BLaER1 (cell line): ENCODE measurements at regions not wholly inside any gene's neighbourhood (a gene's known extent, or its start where the extent isn't known, plus 50 kb on each side); places are given as distances from the start of the nearest gene placed in this dataset.
"Not testable (repeated sequence)": the region's sequence is repeated elsewhere in the genome, so short reads cannot be mapped to it uniquely, and the experiment has no call there.

Experiments
- H3K27ac ChIP-seq: shearing (Covaris generic); formaldehyde crosslinking; 2 replicates; pipeline ENCODE4 v1.8.1; 2022
- H3K27me3 ChIP-seq: shearing (Covaris generic); formaldehyde crosslinking; 2 replicates; pipeline ENCODE4 v1.8.1; 2022
- H3K36me3 ChIP-seq: shearing (Covaris generic); formaldehyde crosslinking; 2 replicates; pipeline ENCODE4 v1.8.1; 2022
- H3K4me1 ChIP-seq: shearing (Covaris generic); formaldehyde crosslinking; 2 replicates; pipeline ENCODE4 v1.8.1; 2022
- H3K4me2 ChIP-seq: shearing (Covaris generic); formaldehyde crosslinking; 2 replicates; pipeline ENCODE4 v1.8.1; 2022
- H3K4me3 ChIP-seq: shearing (Covaris generic); formaldehyde crosslinking; 2 replicates; pipeline ENCODE4 v1.8.1; 2022
- H3K9ac ChIP-seq: shearing (Covaris generic); formaldehyde crosslinking; 2 replicates; pipeline ENCODE4 v1.8.1; 2022
- H3K9me3 ChIP-seq: shearing (Covaris generic); formaldehyde crosslinking; 2 replicates; pipeline ENCODE4 v1.8.1; 2022
- H4K20me1 ChIP-seq: shearing (Covaris generic); formaldehyde crosslinking; 2 replicates; pipeline ENCODE4 v1.8.1; 2022
- Cebpa-rat ChIP-seq: shearing (Covaris generic); IDR thresholded peaks from 2 replicates; pipeline ENCODE4 v1.8.1; 2022

DNA sequence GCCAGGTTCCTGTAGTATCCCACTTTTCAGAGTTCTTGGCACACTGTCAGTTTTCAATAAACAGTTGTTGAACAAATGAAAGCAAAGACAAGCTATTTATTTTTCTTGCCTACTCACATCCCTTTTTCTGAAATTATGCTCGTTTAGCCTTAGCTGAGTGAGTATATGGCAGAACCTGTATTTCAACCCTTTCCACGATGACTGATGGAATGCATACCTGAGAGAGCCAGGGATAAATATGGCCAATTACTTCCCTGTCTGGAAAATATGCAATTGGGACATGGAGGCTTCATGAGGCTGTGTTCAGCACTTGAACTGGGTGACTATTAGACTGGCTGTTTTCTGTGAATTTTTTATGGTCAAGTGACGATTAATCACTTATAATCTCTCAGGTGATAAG lies 144.5 kb upstream of the POT1 start:
- TF ChIP-seq Cebpa-rat: no peak
- H3K27me3 ChIP-seq: no peaks in the 10 kb centered on the region
- no peaks in the 10 kb centered on the region for H3K36me3 ChIP-seq
- no peaks in the 10 kb centered on the region for H4K20me1 ChIP-seq
- no peak overlapping the region for H3K4me3 ChIP-seq
- peaks cover 13% of the 10 kb centered on the region for H3K4me1 ChIP-seq
- no peak overlapping the region for H3K27ac ChIP-seq
- no peak overlapping the region for H3K9ac ChIP-seq
- H3K9me3 ChIP-seq: peaks cover 7% of the 10 kb centered on the region; the same call in 1 of the 2 replicates
- H3K4me2 ChIP-seq: no peak overlapping the region

DNA sequence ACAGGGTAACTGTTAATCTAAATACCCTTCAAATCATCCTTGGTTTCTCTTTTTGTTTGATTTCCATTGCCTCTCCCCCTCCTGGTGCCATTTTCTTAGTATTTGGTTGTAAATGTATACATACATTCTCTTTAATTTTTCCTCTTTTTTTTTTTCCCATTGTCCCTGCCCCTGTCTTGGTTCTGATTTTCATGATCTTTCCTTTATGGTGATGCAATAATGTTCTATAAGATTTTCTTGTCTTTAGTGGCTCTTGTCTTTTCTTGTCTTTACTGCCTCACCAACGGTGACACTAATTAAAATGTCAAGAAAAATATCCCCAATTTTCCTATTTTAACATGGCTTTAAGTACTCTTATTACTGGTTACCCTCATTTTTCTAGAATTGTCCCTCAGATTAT lies 135.9 kb upstream of the POT1 start:
- TF ChIP-seq Cebpa-rat: no peak; the same call in 1 of the 2 replicates
- no peaks in the 10 kb centered on the region for H3K27me3 ChIP-seq

DNA sequence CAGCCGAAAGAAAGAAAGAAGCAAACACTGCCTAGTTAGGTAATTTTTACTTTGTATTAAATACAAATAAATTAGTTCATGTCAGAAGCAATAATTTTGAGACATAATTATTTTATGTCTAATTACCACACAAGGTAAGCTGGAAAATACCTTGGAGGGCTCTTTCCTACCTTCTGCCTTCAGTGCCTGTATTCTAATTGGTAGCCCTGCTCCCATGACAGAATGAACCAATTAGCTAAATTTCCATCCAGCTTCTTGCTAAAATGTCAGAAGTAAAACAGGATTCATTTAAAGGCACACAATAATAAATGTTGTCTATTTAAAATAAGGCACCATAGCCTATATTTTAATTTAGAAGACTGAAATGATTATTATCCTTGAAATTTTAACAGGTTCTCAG lies 135.4 kb upstream of the POT1 start:
- Histone ChIP-seq H3K36me3 (no peaks in the 10 kb centered on the region), H3K9ac (no peak overlapping the region), H3K4me2 (no peak overlapping the region), H3K9me3 (0 out of 2 replicates have a peak, but pooled peaks cover 3% of the 10 kb centered on the region), H3K4me1 (no peaks in the 10 kb centered on the region), H4K20me1 (no peaks in the 10 kb centered on the region), H3K4me3 (no peak overlapping the region), H3K27me3 (no peaks in the 10 kb centered on the region), H3K27ac (no peak overlapping the region)
- no peak for TF ChIP-seq Cebpa-rat

More for the DNA sequence above, 135.9 kb upstream of the POT1 start:
- H3K9ac ChIP-seq: no peak overlapping the region
- no peaks in the 10 kb centered on the region for H3K4me1 ChIP-seq
- H3K27ac ChIP-seq: no peak overlapping the region
- no peaks in the 10 kb centered on the region for H3K36me3 ChIP-seq
- H3K4me3 ChIP-seq: no peak overlapping the region
- 0 out of 2 replicates have a peak, but pooled peaks cover 3% of the 10 kb centered on the region for H3K9me3 ChIP-seq
- no peaks in the 10 kb centered on the region for H4K20me1 ChIP-seq
- H3K4me2 ChIP-seq: no peak overlapping the region

- H3K36me3 ChIP-seq: no peaks in the 10 kb centered on the region
- no peaks in the 10 kb centered on the region for H4K20me1 ChIP-seq
- TF ChIP-seq Cebpa-rat: no peak
- no peak overlapping the region for H3K9ac ChIP-seq
- H3K4me2 ChIP-seq: no peak overlapping the region
- H3K27me3 ChIP-seq: no peaks in the 10 kb centered on the region
- H3K27ac ChIP-seq: no peak overlapping the region
- no peaks in the 10 kb centered on the region for H3K9me3 ChIP-seq
- no peaks in the 10 kb centered on the region for H3K4me1 ChIP-seq
- H3K4me3 ChIP-seq: no peak overlapping the region
These were observed 132.3 kb upstream of the POT1 start for GRCh38 chr7:125061776-125062397.

DNA sequence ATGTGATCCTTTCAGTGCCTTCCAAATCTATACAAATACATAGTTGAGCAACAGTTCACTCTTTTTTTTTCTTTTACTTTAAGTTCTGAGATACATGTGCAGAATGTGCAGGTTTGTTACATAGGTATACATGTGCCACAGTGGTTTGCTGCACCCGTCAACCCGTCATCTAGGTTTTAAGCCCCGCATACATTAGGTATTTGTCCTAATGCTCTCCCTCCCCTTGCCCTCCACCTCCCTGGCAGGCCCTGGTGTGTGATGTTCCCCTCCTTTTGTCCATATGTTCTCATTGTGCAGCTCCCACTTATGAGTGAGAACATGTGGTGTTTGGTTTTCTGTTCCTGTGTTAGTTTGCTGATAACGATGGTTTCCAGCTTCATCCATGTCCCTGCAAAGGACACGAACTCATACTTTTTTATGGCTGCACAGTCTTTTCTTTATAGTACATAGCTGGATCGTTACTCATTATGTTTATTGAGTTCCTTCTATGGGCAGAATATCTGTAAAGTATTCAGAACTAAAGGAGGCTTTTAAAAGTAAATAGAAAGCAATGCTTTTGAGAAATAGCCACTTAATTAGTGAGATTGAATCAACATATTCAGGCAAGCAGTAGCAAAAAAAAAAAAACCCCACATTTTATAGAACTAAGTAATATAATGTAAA lies 131.6 kb upstream of the POT1 start:
- not testable (repeated sequence) for H3K4me1 ChIP-seq, H3K9me3 ChIP-seq, H3K4me2 ChIP-seq, H3K27ac ChIP-seq, H3K27me3 ChIP-seq, H3K9ac ChIP-seq, H3K36me3 ChIP-seq, H3K4me3 ChIP-seq, H4K20me1 ChIP-seq

DNA sequence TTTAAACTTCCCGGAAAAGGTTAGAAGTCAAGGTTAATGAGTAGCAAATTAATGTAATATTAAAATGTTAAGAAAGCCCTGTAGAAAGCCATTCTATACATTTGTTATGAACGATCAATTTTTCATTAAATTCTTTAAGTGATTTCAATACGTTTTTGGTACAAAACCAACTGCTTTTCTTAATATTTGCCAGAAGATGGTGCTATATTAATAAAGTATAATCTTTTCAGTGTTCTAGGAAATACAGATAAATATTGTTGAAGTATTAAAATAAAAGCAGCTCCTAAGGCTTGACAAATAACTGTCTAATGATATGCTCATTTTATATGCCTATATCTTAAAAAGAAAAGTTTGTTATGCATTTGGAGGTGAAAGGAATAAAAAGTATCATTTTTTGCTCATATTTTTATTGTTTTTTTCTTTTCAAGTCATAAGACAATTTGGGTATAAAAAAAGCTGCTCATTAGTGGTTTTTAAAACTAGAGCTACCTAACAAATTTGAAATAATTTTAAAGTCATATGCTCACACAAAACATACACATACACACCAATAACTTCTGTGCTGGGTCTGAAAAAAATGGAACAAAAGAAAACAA lies 130.3 kb upstream of the POT1 start:
- H3K4me2 ChIP-seq: no peak overlapping the region
- H3K36me3 ChIP-seq: no peaks in the 10 kb centered on the region
- H3K9ac ChIP-seq: no peak overlapping the region
- no peak overlapping the region for H3K27ac ChIP-seq
- H3K9me3 ChIP-seq: no peaks in the 10 kb centered on the region
- H4K20me1 ChIP-seq: no peaks in the 10 kb centered on the region
- no peaks in the 10 kb centered on the region for H3K4me1 ChIP-seq
- no peaks in the 10 kb centered on the region for H3K27me3 ChIP-seq
- no peak for TF ChIP-seq Cebpa-rat
- H3K4me3 ChIP-seq: no peak overlapping the region

- no peaks in the 10 kb centered on the region for H3K4me1 ChIP-seq
- no peak overlapping the region for H3K27ac ChIP-seq
- no peaks in the 10 kb centered on the region for H4K20me1 ChIP-seq
- no peaks in the 10 kb centered on the region for H3K9me3 ChIP-seq
- TF ChIP-seq Cebpa-rat: no peak
- H3K36me3 ChIP-seq: no peaks in the 10 kb centered on the region
- H3K4me2 ChIP-seq: no peak overlapping the region
- no peak overlapping the region for H3K9ac ChIP-seq
- H3K27me3 ChIP-seq: no peaks in the 10 kb centered on the region
- H3K4me3 ChIP-seq: no peak overlapping the region
These were observed 128.3 kb upstream of the POT1 start for GRCh38 chr7:125057963-125058362.

DNA sequence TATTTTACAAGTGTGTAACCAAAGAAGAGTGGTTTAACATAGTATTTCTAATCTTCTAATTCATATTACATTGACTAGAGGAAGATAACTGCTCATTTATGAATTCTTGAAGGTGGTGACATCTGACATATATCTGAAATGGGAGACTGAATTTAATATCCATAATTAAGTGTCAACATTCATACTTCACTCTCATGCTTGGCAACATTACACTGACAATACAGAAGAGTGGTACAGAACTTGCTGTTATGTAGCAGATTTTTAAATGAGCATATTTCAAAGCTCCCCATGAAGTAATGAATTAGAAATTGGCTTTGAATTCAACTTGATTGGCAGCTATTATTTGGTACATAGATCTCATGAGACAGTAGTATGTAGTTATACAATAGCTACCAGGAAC lies 125.8 kb upstream of the POT1 start:
- Histone ChIP-seq H3K9me3 (no peaks in the 10 kb centered on the region), H3K27ac (no peak overlapping the region)

GRCh38 chr7:125046767-125047166 lies 117.1 kb upstream of the POT1 start:
- no peaks in the 10 kb centered on the region for H4K20me1 ChIP-seq
- H3K9me3 ChIP-seq: no peaks in the 10 kb centered on the region
- H3K4me1 ChIP-seq: no peaks in the 10 kb centered on the region
- H3K9ac ChIP-seq: no peak overlapping the region
- H3K27ac ChIP-seq: no peak overlapping the region
- H3K4me3 ChIP-seq: no peak overlapping the region
- H3K36me3 ChIP-seq: no peaks in the 10 kb centered on the region
- no peaks in the 10 kb centered on the region for H3K27me3 ChIP-seq
- H3K4me2 ChIP-seq: no peak overlapping the region
- no peak for TF ChIP-seq Cebpa-rat

More for the DNA sequence above, 125.8 kb upstream of the POT1 start:
- no peak overlapping the region for H3K4me2 ChIP-seq
- no peaks in the 10 kb centered on the region for H3K27me3 ChIP-seq
- no peak overlapping the region for H3K4me3 ChIP-seq
- H4K20me1 ChIP-seq: no peaks in the 10 kb centered on the region
- TF ChIP-seq Cebpa-rat: no peak
- no peaks in the 10 kb centered on the region for H3K4me1 ChIP-seq
- H3K36me3 ChIP-seq: no peaks in the 10 kb centered on the region
- no peak overlapping the region for H3K9ac ChIP-seq

DNA sequence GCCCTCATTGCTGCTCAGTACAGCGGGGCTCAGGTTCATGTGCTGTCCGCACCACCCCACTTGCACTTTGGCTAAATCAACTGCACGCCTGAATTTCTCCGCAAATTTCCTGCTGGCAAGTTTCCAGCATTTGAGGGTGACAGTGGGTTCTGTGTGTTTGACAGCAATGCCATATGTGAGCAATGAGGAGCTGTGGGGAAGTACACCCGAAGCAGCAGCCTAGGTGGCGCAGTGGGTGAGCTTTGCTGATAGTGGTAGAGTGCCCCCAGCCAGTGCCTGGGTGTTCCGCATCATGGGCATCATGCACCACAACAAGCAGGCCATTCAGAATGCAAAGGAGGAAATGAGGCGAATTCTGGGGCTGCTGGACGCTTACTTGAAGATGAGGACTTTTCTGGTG lies 103.9 kb upstream of the POT1 start:
- no peaks in the 10 kb centered on the region for H4K20me1 ChIP-seq
- H3K4me3 ChIP-seq: no peak overlapping the region
- H3K9ac ChIP-seq: no peak overlapping the region

More for the DNA sequence above, 103.9 kb upstream of the POT1 start:
- no peak for TF ChIP-seq Cebpa-rat
- H3K27ac ChIP-seq: no peak overlapping the region
- H3K4me2 ChIP-seq: no peak overlapping the region
- no peaks in the 10 kb centered on the region for H3K36me3 ChIP-seq
- H3K4me1 ChIP-seq: no peaks in the 10 kb centered on the region
- H3K27me3 ChIP-seq: no peaks in the 10 kb centered on the region
- no peaks in the 10 kb centered on the region for H3K9me3 ChIP-seq
